WTC11 (cell line): ENCODE measurements at regions not wholly inside any gene's neighbourhood (a gene's known extent, or its start where the extent isn't known, plus 50 kb on each side); places are given as distances from the start of the nearest gene placed in this dataset.

Experiments
- ATAC-seq: fragments of 200-7000 bp; cut with Tn5 transposase; 2 replicates; pipeline ENCODE4 v1.10.0; 2021; ENCODE audit warnings: mild to moderate bottlenecking, moderate library complexity
- CTCF ChIA-PET: fragments of 300-600 bp; sonication (Branson Sonifier 250); formaldehyde crosslinking; loops from one replicate; lab custom pipeline; 2021; ENCODE audit warnings: antibody characterized with exemption; lab: Charles Lee
- POLR2A ChIA-PET: fragments of 350-600 bp; sonication (Branson Sonifier 250); formaldehyde crosslinking; loops from one replicate; lab custom pipeline; 2021; ENCODE audit warnings: antibody characterized with exemption; lab: Charles Lee
- DNase-seq: peaks from one replicate; pipeline ENCODE4 v3.0.0; 2021; ENCODE audit warnings: low spot score
- H3K27ac Mint-ChIP-seq: 2 replicates; pipeline ENCODE4 v1.8.0; 2021; ENCODE audit warnings: mixed read lengths
- H3K27me3 Mint-ChIP-seq: 2 replicates; pipeline ENCODE4 v1.8.0; 2021; ENCODE audit warnings: low read depth, mild to moderate bottlenecking, moderate library complexity, mixed read lengths
- H3K36me3 Mint-ChIP-seq: 2 replicates; pipeline ENCODE4 v1.8.0; 2021; ENCODE audit warnings: mixed read lengths
- H3K4me1 Mint-ChIP-seq: 2 replicates; pipeline ENCODE4 v1.8.0; 2022; ENCODE audit warnings: mixed read lengths
- H3K4me3 Mint-ChIP-seq: 2 replicates; pipeline ENCODE4 v1.8.0; 2021; ENCODE audit warnings: mild to moderate bottlenecking, moderate library complexity, mixed read lengths
- H3K9me3 Mint-ChIP-seq: 2 replicates; pipeline ENCODE4 v1.8.0; 2021; ENCODE audit warnings: mixed read lengths
- CBFB ChIP-seq: sonication (generic); formaldehyde crosslinking; IDR thresholded peaks from 2 replicates; pipeline ENCODE4 v1.8.1; 2022; ENCODE audit warnings: mild to moderate bottlenecking, low read depth, missing genetic modification reagents
- ELF4 ChIP-seq: sonication (generic); formaldehyde crosslinking; IDR thresholded peaks from 2 replicates; pipeline ENCODE4 v1.8.1; 2022; ENCODE audit warnings: low read depth, mild to moderate bottlenecking, moderate library complexity, missing genetic modification reagents
- EMX1 ChIP-seq: fragments of 250-450 bp; sonication (Bioruptor Pico); IDR thresholded peaks from 2 replicates; pipeline ENCODE4 v1.8.0; 2021; ENCODE audit warnings: mild to moderate bottlenecking
- HMGA2 ChIP-seq: fragments of 250-450 bp; sonication (Bioruptor Pico); IDR thresholded peaks from 2 replicates; pipeline ENCODE4 v1.4.0; 2021; ENCODE audit warnings: mild to moderate bottlenecking, moderate library complexity
- PRRX2 ChIP-seq: fragments of 250-450 bp; sonication (Bioruptor Pico); IDR thresholded peaks from 2 replicates; pipeline ENCODE4 v1.8.0; 2021; ENCODE audit warnings: mild to moderate bottlenecking
- RELA ChIP-seq: sonication (generic); formaldehyde crosslinking; IDR thresholded peaks from 2 replicates; pipeline ENCODE4 v1.8.1; 2022; ENCODE audit warnings: missing genetic modification reagents, mild to moderate bottlenecking, borderline replicate concordance
- SMAD3 ChIP-seq: sonication (generic); formaldehyde crosslinking; IDR thresholded peaks from 2 replicates; pipeline ENCODE4 v1.8.0; 2022; ENCODE audit warnings: missing genetic modification reagents, mild to moderate bottlenecking, borderline replicate concordance
- TEAD4 ChIP-seq: sonication (generic); formaldehyde crosslinking; IDR thresholded peaks from 2 replicates; pipeline ENCODE4 v1.8.0; 2022; ENCODE audit warnings: mild to moderate bottlenecking, missing genetic modification reagents
- ZBTB21 ChIP-seq: sonication (generic); formaldehyde crosslinking; IDR thresholded peaks from 2 replicates; pipeline ENCODE4 v1.8.1; 2023; ENCODE audit warnings: mild to moderate bottlenecking, missing genetic modification reagents, borderline replicate concordance
- ZNF121 ChIP-seq: sonication (generic); formaldehyde crosslinking; IDR thresholded peaks from 2 replicates; pipeline ENCODE4 v1.8.0; 2023; ENCODE audit warnings: missing genetic modification reagents
- ZNF219 ChIP-seq: sonication (generic); formaldehyde crosslinking; IDR thresholded peaks from 2 replicates; pipeline ENCODE4 v1.8.0; 2023; ENCODE audit warnings: missing genetic modification reagents, mild to moderate bottlenecking, borderline replicate concordance
- TF ChIP-seq, protein P1 (sequence below): sonication (generic); formaldehyde crosslinking; IDR thresholded peaks from 2 replicates; pipeline ENCODE4 v1.8.0; 2023; ENCODE audit warnings: missing genetic modification reagents, mild to moderate bottlenecking, borderline replicate concordance
- TF ChIP-seq, protein P2 (sequence below): sonication (generic); formaldehyde crosslinking; IDR thresholded peaks from 2 replicates; pipeline ENCODE4 v1.8.1; 2023; ENCODE audit warnings: mild to moderate bottlenecking, missing genetic modification reagents, moderate library complexity
- TF ChIP-seq, protein P3 (sequence below): sonication (generic); formaldehyde crosslinking; IDR thresholded peaks from 2 replicates; pipeline ENCODE4 v1.8.0; 2022; ENCODE audit warnings: mild to moderate bottlenecking, missing genetic modification reagents
- TF ChIP-seq, protein P4 (sequence below): fragments of 250-450 bp; sonication (Bioruptor Pico); IDR thresholded peaks from 2 replicates; pipeline ENCODE4 v1.9.0; 2021; ENCODE audit warnings: mild to moderate bottlenecking
- TF ChIP-seq, protein P5 (sequence below): sonication (generic); formaldehyde crosslinking; IDR thresholded peaks from 2 replicates; pipeline ENCODE4 v1.8.1; 2023; ENCODE audit warnings: mild to moderate bottlenecking, missing genetic modification reagents
- TF ChIP-seq, protein P6 (sequence below): sonication (generic); formaldehyde crosslinking; IDR thresholded peaks from 2 replicates; pipeline ENCODE4 v1.8.1; 2022; ENCODE audit warnings: low read depth, missing genetic modification reagents, borderline replicate concordance
- TF ChIP-seq, protein P7 (sequence below): sonication (generic); formaldehyde crosslinking; IDR thresholded peaks from 2 replicates; pipeline ENCODE4 v1.8.0; 2022; ENCODE audit warnings: missing genetic modification reagents

DNA sequence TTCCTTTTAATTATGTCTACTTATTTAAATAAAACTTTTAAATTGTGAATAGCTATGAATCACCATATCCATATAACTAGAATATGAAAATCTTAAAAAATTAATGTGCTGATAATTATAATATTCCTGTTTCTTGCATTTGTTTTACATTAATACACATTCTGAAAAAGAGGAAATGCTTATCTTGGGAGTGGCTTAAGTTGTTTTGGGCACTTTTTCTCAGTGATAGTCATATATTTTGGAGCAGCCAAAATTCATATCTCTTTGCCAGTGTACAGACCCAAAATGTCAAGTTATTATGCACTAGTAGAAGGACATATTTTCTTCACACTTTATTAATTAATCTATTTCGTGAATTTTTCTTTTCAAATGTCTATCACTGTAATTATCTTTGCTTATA is 838.5 kb downstream of the USP25 start (continued):
- TF ChIP-seq, protein P1, sequence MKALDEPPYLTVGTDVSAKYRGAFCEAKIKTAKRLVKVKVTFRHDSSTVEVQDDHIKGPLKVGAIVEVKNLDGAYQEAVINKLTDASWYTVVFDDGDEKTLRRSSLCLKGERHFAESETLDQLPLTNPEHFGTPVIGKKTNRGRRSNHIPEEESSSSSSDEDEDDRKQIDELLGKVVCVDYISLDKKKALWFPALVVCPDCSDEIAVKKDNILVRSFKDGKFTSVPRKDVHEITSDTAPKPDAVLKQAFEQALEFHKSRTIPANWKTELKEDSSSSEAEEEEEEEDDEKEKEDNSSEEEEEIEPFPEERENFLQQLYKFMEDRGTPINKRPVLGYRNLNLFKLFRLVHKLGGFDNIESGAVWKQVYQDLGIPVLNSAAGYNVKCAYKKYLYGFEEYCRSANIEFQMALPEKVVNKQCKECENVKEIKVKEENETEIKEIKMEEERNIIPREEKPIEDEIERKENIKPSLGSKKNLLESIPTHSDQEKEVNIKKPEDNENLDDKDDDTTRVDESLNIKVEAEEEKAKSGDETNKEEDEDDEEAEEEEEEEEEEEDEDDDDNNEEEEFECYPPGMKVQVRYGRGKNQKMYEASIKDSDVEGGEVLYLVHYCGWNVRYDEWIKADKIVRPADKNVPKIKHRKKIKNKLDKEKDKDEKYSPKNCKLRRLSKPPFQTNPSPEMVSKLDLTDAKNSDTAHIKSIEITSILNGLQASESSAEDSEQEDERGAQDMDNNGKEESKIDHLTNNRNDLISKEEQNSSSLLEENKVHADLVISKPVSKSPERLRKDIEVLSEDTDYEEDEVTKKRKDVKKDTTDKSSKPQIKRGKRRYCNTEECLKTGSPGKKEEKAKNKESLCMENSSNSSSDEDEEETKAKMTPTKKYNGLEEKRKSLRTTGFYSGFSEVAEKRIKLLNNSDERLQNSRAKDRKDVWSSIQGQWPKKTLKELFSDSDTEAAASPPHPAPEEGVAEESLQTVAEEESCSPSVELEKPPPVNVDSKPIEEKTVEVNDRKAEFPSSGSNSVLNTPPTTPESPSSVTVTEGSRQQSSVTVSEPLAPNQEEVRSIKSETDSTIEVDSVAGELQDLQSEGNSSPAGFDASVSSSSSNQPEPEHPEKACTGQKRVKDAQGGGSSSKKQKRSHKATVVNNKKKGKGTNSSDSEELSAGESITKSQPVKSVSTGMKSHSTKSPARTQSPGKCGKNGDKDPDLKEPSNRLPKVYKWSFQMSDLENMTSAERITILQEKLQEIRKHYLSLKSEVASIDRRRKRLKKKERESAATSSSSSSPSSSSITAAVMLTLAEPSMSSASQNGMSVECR (CRISPR knock-in tag) = no peak
- TF ChIP-seq HMGA2 (no peak), SMAD3 (CRISPR knock-in tag) (no peak), CBFB (CRISPR knock-in tag) (no peak)

DNA sequence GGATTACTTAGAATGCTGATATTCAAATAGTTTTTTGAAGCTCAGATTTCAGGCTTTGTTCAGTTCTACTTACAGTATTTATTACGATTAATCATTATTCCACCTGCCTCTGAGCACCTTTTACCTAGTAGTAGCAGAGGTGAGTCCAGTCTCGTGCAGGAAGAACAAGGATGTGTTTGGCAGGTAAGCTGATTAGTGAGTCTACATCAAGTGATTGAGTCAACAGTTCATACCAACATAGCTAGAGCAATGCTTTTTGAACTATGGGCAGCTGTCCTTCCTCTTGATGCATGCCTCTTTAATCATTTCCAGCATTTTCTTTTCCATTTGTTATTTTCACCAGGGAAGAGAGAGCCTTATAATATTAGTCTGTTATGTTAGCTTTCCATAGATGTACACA is 838.9 kb downstream of the USP25 start:
- CTCF ChIA-PET = no interaction called here
- Mint-ChIP-seq H3K4me3 (no peak overlapping the region), H3K27ac (no peak overlapping the region), H3K4me1 (peaks cover 20% of the 10 kb centered on the region), H3K27me3 (no peaks in the 10 kb centered on the region), H3K36me3 (no peaks in the 10 kb centered on the region), H3K9me3 (no peaks in the 10 kb centered on the region)
- no peak for ATAC-seq
- POLR2A ChIA-PET = no interaction called here
- no peak for DNase-seq
- TF ChIP-seq ZNF219 = no peak
- no peak for TF ChIP-seq PRRX2 (CRISPR knock-in tag)
- TF ChIP-seq, protein P2, sequence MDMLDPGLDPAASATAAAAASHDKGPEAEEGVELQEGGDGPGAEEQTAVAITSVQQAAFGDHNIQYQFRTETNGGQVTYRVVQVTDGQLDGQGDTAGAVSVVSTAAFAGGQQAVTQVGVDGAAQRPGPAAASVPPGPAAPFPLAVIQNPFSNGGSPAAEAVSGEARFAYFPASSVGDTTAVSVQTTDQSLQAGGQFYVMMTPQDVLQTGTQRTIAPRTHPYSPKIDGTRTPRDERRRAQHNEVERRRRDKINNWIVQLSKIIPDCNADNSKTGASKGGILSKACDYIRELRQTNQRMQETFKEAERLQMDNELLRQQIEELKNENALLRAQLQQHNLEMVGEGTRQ (CRISPR knock-in tag) = no peak
- no peak for TF ChIP-seq ELF4 (CRISPR knock-in tag)
- TF ChIP-seq, protein P3, sequence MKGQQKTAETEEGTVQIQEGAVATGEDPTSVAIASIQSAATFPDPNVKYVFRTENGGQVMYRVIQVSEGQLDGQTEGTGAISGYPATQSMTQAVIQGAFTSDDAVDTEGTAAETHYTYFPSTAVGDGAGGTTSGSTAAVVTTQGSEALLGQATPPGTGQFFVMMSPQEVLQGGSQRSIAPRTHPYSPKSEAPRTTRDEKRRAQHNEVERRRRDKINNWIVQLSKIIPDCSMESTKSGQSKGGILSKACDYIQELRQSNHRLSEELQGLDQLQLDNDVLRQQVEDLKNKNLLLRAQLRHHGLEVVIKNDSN (CRISPR knock-in tag) = no peak
- TF ChIP-seq EMX1 = no peak
- TF ChIP-seq ZNF121 (CRISPR knock-in tag) = no peak
- no peak for TF ChIP-seq ZBTB21 (CRISPR knock-in tag)
- TF ChIP-seq CBFB (CRISPR knock-in tag) = no peak
- TF ChIP-seq, protein P4, sequence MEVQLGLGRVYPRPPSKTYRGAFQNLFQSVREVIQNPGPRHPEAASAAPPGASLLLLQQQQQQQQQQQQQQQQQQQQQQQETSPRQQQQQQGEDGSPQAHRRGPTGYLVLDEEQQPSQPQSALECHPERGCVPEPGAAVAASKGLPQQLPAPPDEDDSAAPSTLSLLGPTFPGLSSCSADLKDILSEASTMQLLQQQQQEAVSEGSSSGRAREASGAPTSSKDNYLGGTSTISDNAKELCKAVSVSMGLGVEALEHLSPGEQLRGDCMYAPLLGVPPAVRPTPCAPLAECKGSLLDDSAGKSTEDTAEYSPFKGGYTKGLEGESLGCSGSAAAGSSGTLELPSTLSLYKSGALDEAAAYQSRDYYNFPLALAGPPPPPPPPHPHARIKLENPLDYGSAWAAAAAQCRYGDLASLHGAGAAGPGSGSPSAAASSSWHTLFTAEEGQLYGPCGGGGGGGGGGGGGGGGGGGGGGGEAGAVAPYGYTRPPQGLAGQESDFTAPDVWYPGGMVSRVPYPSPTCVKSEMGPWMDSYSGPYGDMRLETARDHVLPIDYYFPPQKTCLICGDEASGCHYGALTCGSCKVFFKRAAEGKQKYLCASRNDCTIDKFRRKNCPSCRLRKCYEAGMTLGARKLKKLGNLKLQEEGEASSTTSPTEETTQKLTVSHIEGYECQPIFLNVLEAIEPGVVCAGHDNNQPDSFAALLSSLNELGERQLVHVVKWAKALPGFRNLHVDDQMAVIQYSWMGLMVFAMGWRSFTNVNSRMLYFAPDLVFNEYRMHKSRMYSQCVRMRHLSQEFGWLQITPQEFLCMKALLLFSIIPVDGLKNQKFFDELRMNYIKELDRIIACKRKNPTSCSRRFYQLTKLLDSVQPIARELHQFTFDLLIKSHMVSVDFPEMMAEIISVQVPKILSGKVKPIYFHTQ (CRISPR knock-in tag) = no peak
- TF ChIP-seq, protein P5, sequence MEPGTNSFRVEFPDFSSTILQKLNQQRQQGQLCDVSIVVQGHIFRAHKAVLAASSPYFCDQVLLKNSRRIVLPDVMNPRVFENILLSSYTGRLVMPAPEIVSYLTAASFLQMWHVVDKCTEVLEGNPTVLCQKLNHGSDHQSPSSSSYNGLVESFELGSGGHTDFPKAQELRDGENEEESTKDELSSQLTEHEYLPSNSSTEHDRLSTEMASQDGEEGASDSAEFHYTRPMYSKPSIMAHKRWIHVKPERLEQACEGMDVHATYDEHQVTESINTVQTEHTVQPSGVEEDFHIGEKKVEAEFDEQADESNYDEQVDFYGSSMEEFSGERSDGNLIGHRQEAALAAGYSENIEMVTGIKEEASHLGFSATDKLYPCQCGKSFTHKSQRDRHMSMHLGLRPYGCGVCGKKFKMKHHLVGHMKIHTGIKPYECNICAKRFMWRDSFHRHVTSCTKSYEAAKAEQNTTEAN (CRISPR knock-in tag) = no peak
- TF ChIP-seq, protein P6, sequence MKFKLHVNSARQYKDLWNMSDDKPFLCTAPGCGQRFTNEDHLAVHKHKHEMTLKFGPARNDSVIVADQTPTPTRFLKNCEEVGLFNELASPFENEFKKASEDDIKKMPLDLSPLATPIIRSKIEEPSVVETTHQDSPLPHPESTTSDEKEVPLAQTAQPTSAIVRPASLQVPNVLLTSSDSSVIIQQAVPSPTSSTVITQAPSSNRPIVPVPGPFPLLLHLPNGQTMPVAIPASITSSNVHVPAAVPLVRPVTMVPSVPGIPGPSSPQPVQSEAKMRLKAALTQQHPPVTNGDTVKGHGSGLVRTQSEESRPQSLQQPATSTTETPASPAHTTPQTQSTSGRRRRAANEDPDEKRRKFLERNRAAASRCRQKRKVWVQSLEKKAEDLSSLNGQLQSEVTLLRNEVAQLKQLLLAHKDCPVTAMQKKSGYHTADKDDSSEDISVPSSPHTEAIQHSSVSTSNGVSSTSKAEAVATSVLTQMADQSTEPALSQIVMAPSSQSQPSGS (CRISPR knock-in tag) = no peak
- TF ChIP-seq, protein P7, sequence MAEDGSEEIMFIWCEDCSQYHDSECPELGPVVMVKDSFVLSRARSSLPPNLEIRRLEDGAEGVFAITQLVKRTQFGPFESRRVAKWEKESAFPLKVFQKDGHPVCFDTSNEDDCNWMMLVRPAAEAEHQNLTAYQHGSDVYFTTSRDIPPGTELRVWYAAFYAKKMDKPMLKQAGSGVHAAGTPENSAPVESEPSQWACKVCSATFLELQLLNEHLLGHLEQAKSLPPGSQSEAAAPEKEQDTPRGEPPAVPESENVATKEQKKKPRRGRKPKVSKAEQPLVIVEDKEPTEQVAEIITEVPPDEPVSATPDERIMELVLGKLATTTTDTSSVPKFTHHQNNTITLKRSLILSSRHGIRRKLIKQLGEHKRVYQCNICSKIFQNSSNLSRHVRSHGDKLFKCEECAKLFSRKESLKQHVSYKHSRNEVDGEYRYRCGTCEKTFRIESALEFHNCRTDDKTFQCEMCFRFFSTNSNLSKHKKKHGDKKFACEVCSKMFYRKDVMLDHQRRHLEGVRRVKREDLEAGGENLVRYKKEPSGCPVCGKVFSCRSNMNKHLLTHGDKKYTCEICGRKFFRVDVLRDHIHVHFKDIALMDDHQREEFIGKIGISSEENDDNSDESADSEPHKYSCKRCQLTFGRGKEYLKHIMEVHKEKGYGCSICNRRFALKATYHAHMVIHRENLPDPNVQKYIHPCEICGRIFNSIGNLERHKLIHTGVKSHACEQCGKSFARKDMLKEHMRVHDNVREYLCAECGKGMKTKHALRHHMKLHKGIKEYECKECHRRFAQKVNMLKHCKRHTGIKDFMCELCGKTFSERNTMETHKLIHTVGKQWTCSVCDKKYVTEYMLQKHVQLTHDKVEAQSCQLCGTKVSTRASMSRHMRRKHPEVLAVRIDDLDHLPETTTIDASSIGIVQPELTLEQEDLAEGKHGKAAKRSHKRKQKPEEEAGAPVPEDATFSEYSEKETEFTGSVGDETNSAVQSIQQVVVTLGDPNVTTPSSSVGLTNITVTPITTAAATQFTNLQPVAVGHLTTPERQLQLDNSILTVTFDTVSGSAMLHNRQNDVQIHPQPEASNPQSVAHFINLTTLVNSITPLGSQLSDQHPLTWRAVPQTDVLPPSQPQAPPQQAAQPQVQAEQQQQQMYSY (CRISPR knock-in tag) = no peak
- TF ChIP-seq TEAD4 (CRISPR knock-in tag) = no peak
- no peak for TF ChIP-seq RELA (CRISPR knock-in tag)
